HCT116 (cell line): ENCODE measurements at regions not wholly inside any gene's neighbourhood (a gene's known extent, or its start where the extent isn't known, plus 50 kb on each side); places are given as distances from the start of the nearest gene placed in this dataset.

Experiments used
- CTCF ChIP-seq, 3 experiments: fragments of 200-600 bp in 1 of 3; sonication (generic) in 1 of 3; IDR thresholded peaks in 2 of 3; conservative IDR thresholded peaks in 1 of 3; 2 replicates each; pipeline ENCODE4 v1.5.1; 2012 to 2017; ENCODE audit warnings: low read depth in 2 of 3, low read length in 2 of 3, antibody characterized with exemption in 1 of 3, borderline replicate concordance in 1 of 3, control low read depth in 1 of 3, mild to moderate bottlenecking in 1 of 3, mixed read lengths in 1 of 3, mixed run types in 1 of 3, moderate library complexity in 1 of 3; ENCODE audit not compliant: insufficient read depth in 1 of 3
- POLR2A ChIP-seq: IDR thresholded peaks from 2 replicates; pipeline ENCODE4 v1.7.0; 2011; ENCODE audit warnings: borderline replicate concordance; ENCODE audit not compliant: insufficient read depth, insufficient read length; ENCODE audit errors: extremely low read depth

- TF ChIP-seq CTCF (IDR thresholded peaks at IDR 0.05 in 2 of 3, conservative IDR thresholded peaks at IDR 0.05 in 1 of 3; ENCODE audit: borderline replicate concordance in 1 of 3, insufficient read depth in 1 of 3, low read depth in 2 of 3, low read length in 2 of 3) (no peak), POLR2A (no peak)
Observed at GRCh38 chr3:3729261-3729660, 70.0 kb upstream of the LRRN1 start.
